HEK293T (cell line): ENCODE measurements at regions not wholly inside any gene's neighbourhood (a gene's known extent, or its start where the extent isn't known, plus 50 kb on each side); places are given as distances from the start of the nearest gene placed in this dataset.

ENCODE experiments used
- BHLHE40 ChIP-seq: fragments of 450-650 bp; IDR thresholded peaks from 2 replicates; pipeline ENCODE4 v1.6.1; 2016; ENCODE audit warnings: mild to moderate bottlenecking, moderate library complexity, borderline replicate concordance
- ELF4 ChIP-seq: fragments of 450-650 bp; IDR thresholded peaks from 2 replicates; pipeline ENCODE4 v1.6.1; 2017; ENCODE audit warnings: antibody characterized with exemption
- FOXA1 ChIP-seq: fragments of 450-650 bp; IDR thresholded peaks from 2 replicates; pipeline ENCODE4 v1.6.1; 2016; ENCODE audit warnings: mild to moderate bottlenecking
- FOXK2 ChIP-seq: fragments of 450-650 bp; IDR thresholded peaks from 2 replicates; pipeline ENCODE4 v1.6.1; 2016; ENCODE audit warnings: mild to moderate bottlenecking
- FOXM1 ChIP-seq: fragments of 450-650 bp; IDR thresholded peaks from 2 replicates; pipeline ENCODE4 v1.6.1; 2017; ENCODE audit warnings: mild to moderate bottlenecking, borderline replicate concordance
- HDGF ChIP-seq: fragments of 450-650 bp; IDR thresholded peaks from 2 replicates; pipeline ENCODE4 v1.6.1; 2017; ENCODE audit warnings: antibody characterized with exemption, borderline replicate concordance
- L3MBTL2 ChIP-seq: fragments of 450-650 bp; conservative IDR thresholded peaks from 2 replicates; pipeline ENCODE4 v1.6.1; 2016; ENCODE audit warnings: mild to moderate bottlenecking
- PKNOX1 ChIP-seq: fragments of 450-650 bp; IDR thresholded peaks from 2 replicates; pipeline ENCODE4 v1.6.1; 2016
- TARDBP ChIP-seq: fragments of 450-650 bp; IDR thresholded peaks from 2 replicates; pipeline ENCODE4 v1.6.1; 2016

GRCh38 chr5:167880420-167880819, 411.0 kb upstream of the WWC1 start:
- TF ChIP-seq FOXM1, result no peak
- TF ChIP-seq HDGF, result no peak
- TF ChIP-seq ELF4, result no peak
- no peak for TF ChIP-seq FOXK2
- no peak for TF ChIP-seq BHLHE40
- no peak for TF ChIP-seq PKNOX1
- TF ChIP-seq FOXA1, result no peak
- TF ChIP-seq TARDBP, result no peak
- TF ChIP-seq L3MBTL2, result no peak
